HCT116 (cell line): ENCODE measurements at regions not wholly inside any gene's neighbourhood (a gene's known extent, or its start where the extent isn't known, plus 50 kb on each side); places are given as distances from the start of the nearest gene placed in this dataset.

Experiments
- CBX3 ChIP-seq: IDR thresholded peaks from 2 replicates; pipeline ENCODE4 v1.6.1; 2012; ENCODE audit warnings: low read depth
- POLR2A ChIP-seq: IDR thresholded peaks from 2 replicates; pipeline ENCODE4 v1.7.0; 2011; ENCODE audit warnings: borderline replicate concordance; ENCODE audit not compliant: insufficient read depth, insufficient read length; ENCODE audit errors: extremely low read depth
- POLR2AphosphoS5 ChIP-seq: IDR thresholded peaks from 2 replicates; pipeline ENCODE4 v1.6.1; 2011; ENCODE audit warnings: mild to moderate bottlenecking, low read depth, low read length, moderate library complexity
- YY1 ChIP-seq: IDR thresholded peaks from 2 replicates; pipeline ENCODE4 v1.6.1; 2011; ENCODE audit warnings: low read length, low read depth, moderate library complexity, mild to moderate bottlenecking; ENCODE audit not compliant: insufficient replicate concordance; ENCODE audit errors: extremely low read depth
- ZFX ChIP-seq: fragments of 450-650 bp; IDR thresholded peaks from 2 replicates; pipeline ENCODE4 v1.6.1; 2017
- ZNF274 ChIP-seq: fragments of 200-500 bp; sonication (Bioruptor generic); IDR thresholded peaks from 2 replicates; pipeline ENCODE4 v1.6.1; 2014; ENCODE audit warnings: mild to moderate bottlenecking, low read depth, low read length, inconsistent platforms

GRCh38 chr13:47481536-47481935, 519.5 kb downstream of the SUCLA2 start:
- TF ChIP-seq POLR2AphosphoS5: no peak
- TF ChIP-seq ZFX: no peak
- no peak for TF ChIP-seq POLR2A
- TF ChIP-seq CBX3: no peak
- TF ChIP-seq YY1: no peak
- no peak for TF ChIP-seq ZNF274
